ENCODE measurements at regions not wholly inside any gene's neighbourhood (a gene's known extent, or its start where the extent isn't known, plus 50 kb on each side); places are given as distances from the start of the nearest gene placed in this dataset.
"Not testable (repeated sequence)": the region's sequence is repeated elsewhere in the genome, so short reads cannot be mapped to it uniquely, and the experiment has no call there.

DNA sequence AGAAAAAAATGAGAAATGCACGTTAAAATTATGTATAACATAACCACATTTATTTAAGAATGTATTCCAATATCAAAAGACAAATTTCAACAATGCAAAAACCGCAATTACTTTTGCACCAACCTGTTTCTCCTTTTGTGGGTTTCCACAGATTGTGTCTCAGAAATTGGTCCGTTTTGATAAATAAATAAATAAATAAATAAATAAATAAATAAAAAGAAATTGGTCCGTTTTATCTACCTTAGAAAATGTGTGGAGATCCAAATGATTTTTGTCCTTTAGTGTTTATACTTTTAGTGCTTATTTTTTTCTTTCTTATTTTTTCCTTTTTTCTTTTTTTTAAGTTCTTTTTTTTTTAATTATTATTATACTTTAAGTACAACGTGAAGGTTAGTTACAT is 1682.2 kb upstream of the TMEFF2 start:
- ATAC-seq: no peak
- intact Hi-C loops (cut with DNase I): no loop called here
- DNase-seq (ENCODE audit: low spot score): no peak

DNA sequence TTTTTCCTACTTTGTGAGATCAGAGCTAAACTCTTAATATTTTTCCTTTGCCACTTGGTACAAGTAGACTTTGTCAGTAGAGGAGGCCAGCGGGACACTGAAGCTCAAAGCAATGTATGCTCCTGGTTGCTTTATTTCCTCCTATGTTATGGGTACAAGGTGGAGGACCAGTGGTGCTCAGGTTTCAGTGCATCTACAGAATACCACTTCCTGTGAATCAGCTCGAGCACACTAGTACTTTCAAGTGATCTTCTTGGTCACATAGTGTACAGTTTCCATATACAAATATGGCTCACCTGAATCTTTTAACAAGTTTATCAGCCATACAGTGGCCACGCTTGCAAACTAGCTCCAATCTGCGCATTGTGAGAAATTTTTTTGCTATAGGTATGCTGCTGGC is 1674.8 kb upstream of the TMEFF2 start:
- DNase-seq (ENCODE audit: low spot score): no peak
- intact Hi-C loops (cut with DNase I): no loop called here
- ATAC-seq: no peak

GRCh38 chr2:193868833-193869232 is 1674.1 kb upstream of the TMEFF2 start:
- peak; percentile 32 for ATAC-seq
- intact Hi-C loops (cut with DNase I): no loop called here
- DNase-seq (ENCODE audit: low spot score): no peak

- intact Hi-C loops (cut with DNase I): no loop called here
- no peak for ATAC-seq
- no peak for DNase-seq (ENCODE audit: low spot score)
Measured at GRCh38 chr2:193868132-193868531, 1673.4 kb upstream of the TMEFF2 start.

- intact Hi-C loops (cut with DNase I): no loop called here
- ATAC-seq (no peak), DNase-seq (ENCODE audit: low spot score) (no peak)
Measured at GRCh38 chr2:193867454-193867853, 1672.7 kb upstream of the TMEFF2 start.

GRCh38 chr2:193861557-193861956 is 1666.8 kb upstream of the TMEFF2 start:
- ATAC-seq: no peak
- intact Hi-C loops (cut with DNase I): no loop called here
- no peak for DNase-seq (ENCODE audit: low spot score)

- intact Hi-C loops (cut with DNase I): no loop called here
- DNase-seq (ENCODE audit: low spot score) (no peak), ATAC-seq (no peak)
Measured at GRCh38 chr2:193847991-193848390, 1653.3 kb upstream of the TMEFF2 start.

- intact Hi-C loops (cut with DNase I): no loop called here
- DNase-seq (ENCODE audit: low spot score) (no peak), ATAC-seq (no peak)
Measured at GRCh38 chr2:193847130-193847529, 1652.4 kb upstream of the TMEFF2 start.

- DNase-seq (ENCODE audit: low spot score) (no peak), ATAC-seq (no peak)
- intact Hi-C loops (cut with DNase I): no loop called here
Measured at GRCh38 chr2:193845604-193846003, 1650.9 kb upstream of the TMEFF2 start.

DNA sequence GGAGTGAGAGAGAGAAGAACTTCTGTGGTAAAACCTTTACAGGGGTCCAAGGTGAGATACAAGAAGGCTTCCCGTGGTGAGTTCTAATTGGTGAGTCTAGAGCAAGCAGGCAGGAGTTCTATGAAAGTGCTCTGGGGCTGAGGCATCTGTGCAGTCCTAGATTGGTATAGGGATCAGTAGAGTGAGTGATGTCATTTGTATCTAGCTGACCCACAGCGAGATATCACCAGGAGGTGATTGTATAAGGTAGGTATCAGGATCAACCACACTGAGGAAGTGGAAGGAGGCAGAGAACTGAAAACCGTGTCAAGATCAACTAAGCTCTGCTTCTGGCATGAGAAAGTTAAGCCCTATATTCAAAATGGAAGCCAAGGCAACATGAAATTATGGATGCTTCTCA is 1648.9 kb upstream of the TMEFF2 start:
- ATAC-seq: no peak
- intact Hi-C loops (cut with DNase I): no loop called here
- no peak for DNase-seq (ENCODE audit: low spot score)

DNA sequence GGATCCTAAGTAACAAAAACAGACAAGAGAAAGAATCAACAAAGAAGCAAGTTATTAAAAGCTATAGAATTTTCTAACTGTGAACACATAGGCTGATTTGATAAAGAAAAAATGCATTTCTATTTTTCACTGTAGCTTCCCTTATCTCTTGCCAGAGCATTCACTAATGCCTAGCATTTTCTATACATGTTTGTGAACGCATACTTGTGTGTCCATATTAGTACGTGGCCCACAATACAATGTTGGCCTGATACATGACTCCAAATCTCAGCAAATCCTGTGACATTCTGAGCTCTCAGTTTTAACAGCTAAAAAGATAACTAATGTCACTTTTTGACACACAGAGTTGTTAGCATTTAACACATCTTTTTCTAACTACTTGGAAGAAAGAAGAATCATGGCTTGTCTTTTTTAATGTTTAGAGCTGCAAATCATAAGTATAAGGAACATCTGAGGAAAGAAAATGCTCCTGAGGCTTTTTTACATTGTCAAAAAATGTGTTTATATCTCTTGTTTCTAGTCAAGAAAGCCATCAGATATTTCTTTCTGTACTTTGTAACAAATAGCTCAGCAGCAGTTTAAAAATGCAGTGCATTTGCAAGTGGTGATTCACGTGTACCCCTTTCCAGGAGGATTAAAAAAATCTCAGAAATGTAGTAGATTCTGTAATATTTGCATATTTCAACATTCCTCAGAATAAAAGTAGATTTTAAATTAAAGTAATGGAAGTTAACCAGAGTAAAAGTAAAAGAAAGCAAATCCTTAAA is 1646.8 kb upstream of the TMEFF2 start:
- no peak for DNase-seq (ENCODE audit: low spot score)
- ATAC-seq: no peak
- intact Hi-C loops (cut with DNase I): no loop called here

GRCh38 chr2:193837111-193837738 is 1642.5 kb upstream of the TMEFF2 start:
- ATAC-seq (no peak), DNase-seq (ENCODE audit: low spot score) (no peak)
- intact Hi-C loops (cut with DNase I): no loop called here

GRCh38 chr2:193836424-193837006 is 1641.8 kb upstream of the TMEFF2 start:
- DNase-seq (ENCODE audit: low spot score); ATAC-seq; intact Hi-C loops (cut with DNase I): not testable (repeated sequence)

GRCh38 chr2:193833895-193834294 is 1639.2 kb upstream of the TMEFF2 start:
- ATAC-seq; intact Hi-C loops (cut with DNase I); DNase-seq (ENCODE audit: low spot score): not testable (repeated sequence)

DNA sequence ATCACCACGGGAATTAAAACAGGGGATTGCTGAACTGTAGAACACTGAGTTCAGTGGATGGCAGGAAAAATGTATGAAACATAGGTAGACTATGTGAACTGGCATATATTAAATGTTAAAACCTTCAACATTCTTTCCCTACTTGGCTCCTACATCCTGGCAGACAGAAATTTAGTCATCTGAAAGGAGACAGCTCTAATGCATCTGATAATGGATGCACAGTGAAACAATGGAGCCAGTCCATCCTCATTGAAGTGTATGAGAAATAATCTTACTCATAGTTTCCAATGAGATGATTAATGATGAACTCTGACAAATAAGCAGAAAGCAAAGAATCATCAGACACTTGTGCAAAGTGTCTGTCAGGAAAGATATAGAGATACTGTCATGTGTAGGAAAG is 1629.7 kb upstream of the TMEFF2 start:
- DNase-seq (ENCODE audit: low spot score) (no peak), ATAC-seq (no peak)
- intact Hi-C loops (cut with DNase I): no loop called here

DNA sequence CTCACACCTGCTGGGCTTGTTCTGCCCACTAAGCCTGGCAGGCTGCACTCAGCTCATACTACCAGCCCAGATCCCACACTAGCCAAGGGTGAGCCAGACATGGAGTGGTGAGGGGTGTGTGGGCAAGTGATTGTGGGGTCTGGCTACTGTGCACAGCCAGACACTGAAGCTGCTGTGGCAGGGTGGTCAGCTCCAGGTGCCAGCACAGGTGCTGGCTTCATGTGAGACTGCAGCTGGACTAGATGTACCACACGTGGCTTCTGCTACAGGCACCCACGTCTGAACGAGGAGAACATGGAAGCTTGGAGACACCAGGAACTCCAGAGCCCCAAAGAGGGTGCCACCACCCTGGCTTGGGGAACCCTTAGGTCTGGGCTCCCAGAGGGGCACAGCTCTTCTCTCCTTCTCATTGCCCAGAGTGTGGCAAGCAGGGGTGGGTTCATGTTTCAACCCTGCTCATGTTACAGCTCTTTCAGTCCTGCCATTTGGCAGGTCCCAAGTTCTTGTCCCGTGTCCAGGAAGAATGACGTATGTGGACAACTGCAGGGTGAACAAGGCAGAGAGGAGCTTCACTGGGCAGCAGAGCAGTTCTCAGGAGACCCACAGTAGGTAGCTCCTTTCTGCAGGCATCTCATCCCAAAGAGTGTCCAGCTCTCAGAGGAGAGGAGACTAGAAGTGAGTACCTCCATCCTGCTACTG is 1624.2 kb upstream of the TMEFF2 start:
- DNase-seq (ENCODE audit: low spot score): no peak
- intact Hi-C loops (cut with DNase I): no loop called here
- no peak for ATAC-seq

- ATAC-seq (no peak), DNase-seq (ENCODE audit: low spot score) (no peak)
- intact Hi-C loops (cut with DNase I): no loop called here
Measured at GRCh38 chr2:193816008-193816407, 1621.3 kb upstream of the TMEFF2 start.

GRCh38 chr2:193810533-193810932 is 1615.8 kb upstream of the TMEFF2 start:
- no peak for DNase-seq (ENCODE audit: low spot score)
- intact Hi-C loops (cut with DNase I): no loop called here

DNA sequence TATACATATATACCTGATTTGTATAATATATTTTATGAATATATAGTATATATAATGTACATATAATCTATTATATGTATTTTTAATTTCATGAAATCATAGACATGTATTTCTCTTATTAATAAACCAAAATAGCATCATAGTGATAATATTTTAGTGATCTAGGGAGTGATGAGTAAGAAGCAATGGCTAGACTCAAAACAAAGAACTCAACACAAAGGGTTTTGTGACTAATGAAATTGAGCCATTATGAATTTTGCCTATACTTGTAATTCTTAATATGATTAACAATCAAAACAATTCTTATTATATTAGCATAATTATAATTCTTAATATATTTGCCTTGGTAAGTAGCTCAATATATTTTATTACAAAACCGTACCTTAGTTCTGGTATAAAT is 1614.1 kb upstream of the TMEFF2 start:
- DNase-seq (ENCODE audit: low spot score) (no peak), ATAC-seq (no peak)
- intact Hi-C loops (cut with DNase I): no loop called here

More at GRCh38 chr2:193810533-193810932, 1615.8 kb upstream of the TMEFF2 start:
- ATAC-seq: no peak
